HG02852 (cell line): ENCODE measurements at regions not wholly inside any gene's neighbourhood (a gene's known extent, or its start where the extent isn't known, plus 50 kb on each side); places are given as distances from the start of the nearest gene placed in this dataset.

Source experiments
- ATAC-seq: cut with Tn5 transposase; IDR thresholded peaks from one replicate; pipeline ENCODE4 v1.9.1; 2021; ENCODE audit warnings: mild to moderate bottlenecking, moderate library complexity; ENCODE audit not compliant: unreplicated experiment

DNA sequence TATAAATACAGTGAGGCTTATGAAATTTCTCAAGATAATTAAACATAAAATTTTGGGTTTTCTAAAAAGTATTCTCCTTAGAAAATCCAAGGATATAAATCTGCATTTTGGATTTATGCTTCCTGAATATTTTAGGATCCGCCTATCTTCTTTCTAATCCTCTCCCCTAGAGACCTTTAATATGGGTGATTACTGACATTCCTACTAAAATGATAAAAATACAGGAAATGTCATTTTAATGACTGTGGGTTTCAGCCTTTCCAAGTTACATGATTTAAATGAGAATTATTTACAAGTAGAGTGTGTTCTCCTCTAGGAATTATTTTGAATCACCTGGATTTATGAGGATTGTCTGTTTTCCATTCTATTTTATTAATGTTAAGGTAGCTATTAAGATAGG lies 150.4 kb downstream of the C7orf25 start:
- ATAC-seq, result no peak

- ATAC-seq, result no peak
Measured at GRCh38 chr7:42758124-42758523, 153.7 kb downstream of the C7orf25 start.

DNA sequence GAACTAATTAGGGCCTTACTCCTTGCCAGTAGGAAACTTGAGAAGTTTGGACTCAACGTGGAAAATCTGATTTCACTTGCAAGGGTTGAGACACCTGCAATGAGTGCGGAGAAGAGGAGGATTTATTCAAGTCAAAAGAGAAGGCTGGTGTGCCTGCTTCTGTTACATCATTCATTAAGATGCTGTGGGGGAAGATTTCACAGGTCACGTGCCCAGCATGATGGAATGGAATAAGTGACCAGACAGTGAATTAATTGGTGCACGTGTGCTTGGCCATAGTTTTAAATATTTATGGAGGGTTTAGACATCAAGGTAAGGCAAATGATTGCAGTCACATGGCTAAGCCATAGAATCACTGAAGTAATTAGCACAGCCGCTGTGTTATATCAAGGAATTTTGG lies 155.0 kb downstream of the C7orf25 start:
- no peak for ATAC-seq

GRCh38 chr7:42753811-42754363 lies 158.0 kb downstream of the C7orf25 start:
- no peak for ATAC-seq

- no peak for ATAC-seq
Measured at GRCh38 chr7:42753367-42753766, 158.5 kb downstream of the C7orf25 start.

DNA sequence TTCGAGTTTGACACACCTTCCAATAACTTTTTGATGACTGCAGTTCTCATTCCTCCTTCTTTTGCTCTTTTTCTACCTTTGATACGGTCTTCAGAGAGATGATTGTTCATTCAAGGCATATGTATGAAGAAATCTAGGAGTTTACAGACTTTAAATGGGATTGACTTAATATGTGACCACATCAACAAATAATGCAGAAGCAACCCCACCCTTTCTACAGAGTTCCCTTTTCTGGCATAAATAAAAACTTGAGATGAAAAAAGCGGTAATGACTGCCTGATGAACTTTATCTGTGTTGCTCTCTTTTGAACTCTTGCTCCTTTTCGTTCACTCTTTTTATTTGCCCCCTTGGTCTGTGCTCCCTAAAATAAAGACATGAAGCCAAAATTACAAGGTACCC lies 161.7 kb downstream of the C7orf25 start:
- no peak for ATAC-seq

DNA sequence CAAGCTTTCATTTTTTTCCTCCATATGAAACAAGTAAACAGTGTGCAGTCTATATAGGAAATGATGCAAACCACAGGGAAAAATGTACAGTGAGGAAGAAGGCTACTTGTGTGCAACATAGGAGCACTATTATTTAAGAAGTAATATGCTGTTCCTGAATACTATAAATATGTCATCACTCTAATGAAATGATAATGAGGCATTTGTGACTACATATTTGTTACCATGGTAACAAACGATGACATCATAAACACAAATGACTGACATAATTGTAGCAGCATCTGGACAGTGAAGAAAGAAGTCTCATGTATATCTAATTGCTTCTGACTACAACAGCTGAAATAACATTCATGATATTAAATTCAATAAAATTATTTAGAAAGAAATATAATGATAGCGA lies 164.8 kb downstream of the C7orf25 start:
- no peak for ATAC-seq

DNA sequence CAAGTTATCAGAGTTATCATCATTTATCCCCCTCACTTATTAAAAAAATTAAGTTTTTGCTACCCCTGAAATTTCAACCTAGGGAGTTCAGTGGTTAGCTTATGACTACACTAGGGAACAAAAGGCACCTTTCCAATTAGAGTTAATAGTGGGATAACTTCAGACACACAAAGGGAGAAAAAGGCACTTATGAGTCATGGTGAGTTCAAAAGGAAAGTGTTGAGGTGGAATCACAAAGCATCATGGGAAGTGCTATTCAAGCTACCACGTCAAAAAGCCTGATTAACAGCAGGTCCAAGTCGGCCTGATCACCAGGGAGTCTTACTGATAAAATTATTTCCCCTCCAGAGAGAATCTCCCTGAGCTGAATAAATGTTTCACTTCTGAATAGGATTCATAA lies 165.7 kb downstream of the C7orf25 start:
- no peak for ATAC-seq

- ATAC-seq, result no peak
Measured at GRCh38 chr7:42745357-42746059, 166.4 kb downstream of the C7orf25 start.

DNA sequence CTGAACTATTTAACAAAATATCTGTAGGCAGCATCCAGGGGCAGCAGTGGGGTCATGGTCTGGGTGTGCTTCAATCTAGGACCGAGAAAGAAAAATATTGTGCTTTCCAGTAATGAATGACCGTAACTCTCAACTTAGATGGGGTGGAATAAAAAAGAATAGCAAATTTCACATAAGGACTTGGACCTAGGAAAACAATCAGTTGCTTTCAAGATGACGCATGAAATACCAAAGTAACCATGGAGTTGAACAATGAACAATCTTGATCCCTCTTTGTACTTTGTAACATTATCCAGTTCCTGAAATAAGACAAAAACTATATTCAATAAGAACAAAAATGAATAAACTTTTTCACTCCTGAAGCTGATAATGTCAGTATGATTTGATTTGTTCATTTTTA lies 167.1 kb downstream of the C7orf25 start:
- ATAC-seq, result no peak

DNA sequence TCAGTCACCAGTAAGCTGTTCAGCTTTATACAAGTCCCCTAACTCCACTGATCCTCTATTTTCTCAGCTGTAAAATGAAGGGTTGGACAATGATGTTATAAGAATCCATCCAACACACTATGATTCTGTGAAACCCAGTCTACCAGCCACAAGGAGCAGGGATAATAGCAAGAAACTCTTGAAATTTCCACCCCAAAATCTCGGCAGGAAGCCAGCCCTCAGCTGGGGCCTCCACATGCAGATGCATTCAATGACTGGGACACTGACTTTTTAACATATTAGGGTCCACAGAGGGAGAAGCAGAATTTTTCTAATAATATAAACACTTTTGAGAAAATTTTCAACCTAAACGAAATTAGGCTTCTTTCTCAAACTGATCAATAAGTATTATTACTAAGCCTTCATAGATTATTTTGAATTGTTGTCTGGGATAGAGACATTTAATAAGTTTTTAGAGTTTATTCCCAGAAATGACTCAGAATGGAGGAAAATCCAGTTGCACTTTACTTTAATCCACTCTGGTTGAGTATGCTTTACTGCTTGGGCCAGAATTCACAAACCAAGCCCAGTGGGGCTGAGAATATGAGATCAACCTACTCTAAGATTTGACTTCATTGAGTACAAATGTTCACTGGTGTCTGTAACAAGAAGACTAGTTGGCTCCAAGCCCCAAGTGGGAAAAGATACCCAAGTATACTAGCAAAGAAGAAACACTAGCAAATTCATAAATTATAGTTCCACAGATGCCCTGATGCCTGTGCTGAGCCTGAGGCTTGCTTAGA lies 168.6 kb downstream of the C7orf25 start:
- ATAC-seq, result no peak

- ATAC-seq, result no peak
Measured at GRCh38 chr7:42742318-42742717, 169.6 kb downstream of the C7orf25 start.

DNA sequence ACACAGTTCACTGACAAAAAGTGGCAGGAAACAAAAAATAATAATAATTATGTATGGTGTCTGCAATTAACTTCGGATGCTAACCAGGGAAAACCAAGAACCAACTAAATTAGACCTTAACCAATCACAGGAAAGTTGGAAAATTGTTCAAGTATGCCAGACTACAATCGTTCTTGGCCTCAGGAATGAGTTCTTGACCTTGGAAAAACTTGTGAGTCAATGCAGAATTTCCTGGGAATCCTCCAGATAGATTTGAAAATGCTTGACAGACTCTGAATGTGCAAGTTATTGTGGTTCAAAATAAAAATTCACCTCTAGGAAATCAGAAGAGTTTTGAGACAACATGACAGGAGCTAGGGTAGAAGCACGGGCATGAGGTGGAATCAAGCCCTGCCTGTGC lies 171.5 kb downstream of the C7orf25 start:
- ATAC-seq, result no peak

DNA sequence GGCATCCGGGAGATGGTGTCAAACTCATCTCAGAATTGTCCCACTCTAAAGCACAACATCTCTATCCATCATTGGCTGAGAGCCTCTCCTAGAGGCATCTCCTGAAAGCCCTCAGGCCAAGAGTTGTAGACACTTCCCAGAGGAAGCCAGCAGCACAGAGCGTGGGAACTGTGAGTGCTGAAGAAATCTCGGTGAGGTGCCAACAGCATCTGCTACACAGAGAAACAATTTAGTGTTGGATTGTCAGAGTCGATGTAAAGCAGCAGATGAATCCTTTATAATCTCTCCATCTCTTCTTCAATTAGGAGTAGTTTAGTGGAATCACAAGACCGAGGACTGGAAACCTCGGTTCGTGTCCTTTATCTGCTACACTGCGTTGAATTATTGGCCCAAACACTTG lies 172.2 kb downstream of the C7orf25 start:
- ATAC-seq, result no peak

- no peak for ATAC-seq
Measured at GRCh38 chr7:42736931-42737330, 174.9 kb downstream of the C7orf25 start.

DNA sequence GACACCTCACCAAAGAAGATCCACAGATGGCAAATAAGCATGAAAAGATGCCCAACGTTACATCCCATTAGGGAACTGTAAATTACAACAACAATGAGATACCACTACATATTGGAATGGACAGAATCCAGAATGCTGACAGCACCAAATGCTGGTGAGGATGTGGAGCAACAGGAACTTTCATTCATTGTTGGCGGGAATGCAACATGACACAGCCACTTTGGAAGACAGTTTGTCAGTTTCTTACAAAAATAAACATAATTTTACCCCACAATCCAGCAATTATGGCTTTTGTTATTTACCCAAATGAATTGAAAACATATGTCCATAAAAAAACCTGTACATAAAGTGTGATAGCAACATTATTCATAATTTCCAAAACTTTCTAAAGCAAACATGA lies 176.8 kb downstream of the C7orf25 start:
- ATAC-seq, result no peak

GRCh38 chr7:42734568-42734967 lies 177.3 kb downstream of the C7orf25 start:
- no peak for ATAC-seq

DNA sequence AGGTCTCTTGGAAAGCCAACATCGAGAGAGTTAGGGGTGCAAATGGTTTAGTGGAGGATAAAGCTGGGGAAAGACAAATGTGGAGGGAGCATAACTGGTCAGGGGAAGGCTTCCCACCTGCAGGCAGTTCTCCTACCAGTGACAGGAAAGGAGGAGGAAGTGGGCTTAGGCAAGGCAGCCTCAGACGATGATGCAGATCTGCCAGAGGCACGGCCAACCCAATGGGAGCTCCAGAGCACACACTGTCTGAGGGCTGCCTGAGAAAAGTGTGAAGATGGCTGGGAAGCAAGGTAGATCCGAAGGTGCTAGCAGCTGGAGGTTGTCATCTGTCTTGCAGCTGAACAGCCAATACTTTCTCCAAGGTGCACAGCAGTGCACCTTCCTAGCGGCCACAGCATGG lies 178.8 kb downstream of the C7orf25 start:
- no peak for ATAC-seq

- ATAC-seq, result no peak
Measured at GRCh38 chr7:42730586-42730985, 181.3 kb downstream of the C7orf25 start.

- no peak for ATAC-seq
Measured at GRCh38 chr7:42729053-42729765, 182.7 kb downstream of the C7orf25 start.

DNA sequence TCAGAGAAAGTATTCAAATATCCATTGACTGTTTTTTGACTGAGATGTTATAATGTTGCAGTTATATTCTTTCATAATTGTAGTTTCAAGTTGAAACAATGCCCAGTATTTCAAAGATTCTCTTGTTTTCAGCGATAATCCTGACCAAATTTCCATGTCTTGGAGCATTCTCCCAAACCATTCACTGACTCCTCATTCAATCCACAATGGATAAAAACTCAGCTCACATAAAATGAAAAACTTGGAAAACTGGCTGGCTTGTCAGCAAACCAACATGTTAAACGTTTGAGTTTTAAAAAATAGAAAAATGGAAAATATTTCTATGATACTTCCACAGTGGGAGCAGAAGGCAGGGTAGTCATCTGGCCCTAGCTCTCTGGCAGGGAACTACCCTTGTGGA lies 184.4 kb downstream of the C7orf25 start:
- ATAC-seq, result no peak
